K562 (cell line): ENCODE measurements at regions not wholly inside any gene's neighbourhood (a gene's known extent, or its start where the extent isn't known, plus 50 kb on each side); places are given as distances from the start of the nearest gene placed in this dataset.
"Not testable (repeated sequence)": the region's sequence is repeated elsewhere in the genome, so short reads cannot be mapped to it uniquely, and the experiment has no call there.

Source experiments
- ATAC-seq: fragments of 200-7000 bp; cut with Tn5 transposase; 3 replicates; pipeline ENCODE4 v1.9.1; 2020; ENCODE audit warnings: moderate library complexity
- BruUV-seq: library from RNA; stranded (reverse); fragments of 400-500 nt; replicated peaks from 2 replicates; lab custom pipeline; 2021; lab: Mats Ljungman, UMichigan
- CTCF ChIA-PET: fragments of 300-600 bp; formaldehyde crosslinking; extraction: SDS; loops from one replicate; lab custom pipeline; 2021; ENCODE audit warnings: low intra/inter-chr PET ratio; lab: Yijun Ruan, JAX
- POLR2A ChIA-PET: fragments of 300-600, 350-650 bp; sonication (Branson Sonifier 250); formaldehyde crosslinking; extraction: SDS; loops from one replicate; lab custom pipeline; 2021; ENCODE audit warnings: antibody characterized with exemption, inconsistent platforms; lab: Yijun Ruan, JAX
- DNase-seq, 4 experiments: peaks; one replicate each; pipeline versions ENCODE4 v3.0.0 to v3.0.0-alpha.2; 2011 to 2018; ENCODE audit warnings: low spot score in 3 of 4, mixed read lengths in 3 of 4; ENCODE audit errors: extremely low read depth in 1 of 4
- FAIRE-seq: peaks from 2 replicates; lab custom pipeline; 2011; peaks lifted over from hg19 to GRCh38; lab: Jason Lieb, UNC
- H2AFZ ChIP-seq: 2 replicates; pipeline ENCODE4 v1.6.0; 2011; ENCODE audit warnings: low read depth, low read length, control low read depth, inconsistent platforms
- H3K27ac ChIP-seq: fragments of 200-600 bp; 3 replicates; pipeline ENCODE4 v1.8.0; 2011; ENCODE audit warnings: low read depth, mild to moderate bottlenecking, control low read depth, inconsistent platforms, low read length, moderate library complexity, mixed read lengths; ENCODE audit errors: extremely low read depth
- H3K27me3 ChIP-seq, 2 experiments: fragments of 300-600 bp in 1 of 2; 2 replicates in 1 of 2; 3 replicates in 1 of 2; pipeline versions ENCODE4 v1.6.0 to v1.8.0; 2011; ENCODE audit warnings: inconsistent platforms in 2 of 2, low read length in 2 of 2, mild to moderate bottlenecking in 1 of 2, mixed read lengths in 1 of 2, moderate library complexity in 1 of 2; ENCODE audit not compliant: control insufficient read depth in 2 of 2, insufficient read depth in 2 of 2
- H3K36me3 ChIP-seq: fragments of 300-600 bp; 3 replicates; pipeline ENCODE4 v1.8.0; 2011; ENCODE audit warnings: mild to moderate bottlenecking, low read length, inconsistent platforms; ENCODE audit not compliant: control insufficient read depth, insufficient read depth
- H3K4me1 ChIP-seq, 2 experiments: fragments of 200-600 bp in 1 of 2; replicated peaks in 1 of 2; 2 replicates in 1 of 2; 3 replicates in 1 of 2; pipeline versions ENCODE4 v1.5.1 to v1.8.0; 2011; ENCODE audit warnings: inconsistent platforms in 2 of 2, low read length in 2 of 2, mild to moderate bottlenecking in 1 of 2, mixed read lengths in 1 of 2, moderate library complexity in 1 of 2; ENCODE audit not compliant: control insufficient read depth in 2 of 2, insufficient read depth in 2 of 2
- H3K4me2 ChIP-seq: 2 replicates; pipeline ENCODE4 v1.6.1; 2011; ENCODE audit warnings: low read length, control low read depth, inconsistent platforms, mixed read lengths; ENCODE audit not compliant: insufficient read depth
- H3K4me3 ChIP-seq: fragments of 200-600 bp; sonication (generic), shearing (Covaris generic); 2 replicates; pipeline ENCODE4 v1.5.1; 2016; ENCODE audit warnings: control low read depth, inconsistent platforms
- H3K79me2 ChIP-seq: fragments of 200-600 bp; 3 replicates; pipeline ENCODE4 v1.8.0; 2011; ENCODE audit warnings: low read length, inconsistent platforms; ENCODE audit not compliant: control insufficient read depth, insufficient read depth
- H3K9ac ChIP-seq, 2 experiments: 2 replicates each; pipeline versions ENCODE4 v1.6.0 to v1.6.1; 2011; ENCODE audit warnings: low read depth in 2 of 2, low read length in 2 of 2, control low read depth in 1 of 2, inconsistent platforms in 1 of 2, mild to moderate bottlenecking in 1 of 2, mixed read lengths in 1 of 2; ENCODE audit not compliant: insufficient read depth in 1 of 2
- H3K9me1 ChIP-seq: one replicate; pipeline ENCODE4 v1.6.0; 2011; ENCODE audit warnings: inconsistent platforms, mild to moderate bottlenecking, low read length, moderate library complexity; ENCODE audit not compliant: control insufficient read depth, insufficient read depth
- H3K9me3 ChIP-seq: replicated peaks from 2 replicates; pipeline ENCODE4 v1.5.1; 2011; ENCODE audit warnings: low read depth, low read length, inconsistent platforms; ENCODE audit not compliant: control insufficient read depth, insufficient read depth
- H4K20me1 ChIP-seq: replicated peaks from 2 replicates; pipeline ENCODE4 v1.6.1; 2011; ENCODE audit warnings: low read length, inconsistent platforms, mixed read lengths; ENCODE audit not compliant: control insufficient read depth, insufficient read depth
- MAFG ChIP-seq: fragments of 450-650 bp; conservative IDR thresholded peaks from 2 replicates; pipeline ENCODE4 v1.6.1; 2016; ENCODE audit warnings: missing genetic modification characterization, missing compliant biosample characterization
- ZC3H4 ChIP-seq: sonication (generic); formaldehyde crosslinking; IDR thresholded peaks from 2 replicates; pipeline ENCODE4 v1.9.0; 2021; ENCODE audit warnings: missing genetic modification reagents, borderline replicate concordance
- WGBS: fragments of 100-300 bp; shearing (Covaris generic); methylation state at CpG from one replicate; pipeline ENCODE4 v1.1.6; 2016; ENCODE audit warnings: low coverage, mixed read lengths; ENCODE audit not compliant: insufficient coverage; ENCODE audit errors: missing lambda C conversion rate; 5-methylcytosine and 5-hydroxymethylcytosine counted together
- in situ Hi-C: fragments of 300-500 bp; cut with MboI; formaldehyde crosslinking; loops from 4 replicates; pipeline ENCODE4 v1.15.0; 2018; ENCODE audit warnings: inconsistent platforms, mixed read lengths
- intact Hi-C: fragments of 100-400 bp; cut with micrococcal nuclease; formaldehyde crosslinking; loops from 2 replicates; pipeline ENCODE4 v1.14.2; 2022

DNA sequence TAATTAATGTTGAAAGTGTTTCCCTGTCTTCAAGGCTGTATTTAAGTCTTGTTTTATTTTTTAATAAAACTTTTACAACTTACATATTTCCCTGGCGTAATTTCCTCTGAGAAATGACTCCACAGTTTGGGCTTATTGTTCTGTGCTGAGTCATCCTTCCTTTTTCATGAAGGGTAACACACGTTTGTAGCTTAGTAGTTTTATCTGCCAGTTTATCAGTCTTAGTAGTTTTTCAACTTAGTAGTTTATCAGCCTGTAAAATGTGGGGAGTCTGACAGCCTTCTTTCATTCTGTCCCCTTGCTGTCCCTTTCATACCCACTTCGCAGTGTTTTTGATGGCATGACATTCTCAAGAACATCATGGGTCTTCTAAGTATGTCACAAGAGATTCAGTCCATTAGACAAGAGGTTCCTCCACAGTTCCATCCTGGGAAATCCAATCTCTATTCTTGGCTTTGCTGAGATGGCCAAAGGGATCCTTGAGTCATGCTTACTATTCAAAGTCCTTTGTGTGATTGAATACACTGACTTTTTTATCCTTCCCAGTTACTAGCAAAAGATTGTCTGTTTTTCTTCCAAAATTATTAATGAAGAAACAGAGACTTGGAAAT, 60.0 kb upstream of the SGPP2 start:
- Histone ChIP-seq H3K4me2 (no peak overlapping the region), H3K79me2 (no peaks in the 10 kb centered on the region), H3K4me3 (no peak overlapping the region), H3K36me3 (no peaks in the 10 kb centered on the region), H3K9ac (no peak overlapping the region), H3K9me3 (no peaks in the 10 kb centered on the region), H2AFZ (no peak overlapping the region), H3K27ac (no peak overlapping the region), H3K4me1 (no peaks in the 10 kb centered on the region), H3K9me1 (no peaks in the 10 kb centered on the region), H3K27me3 (no peaks in the 10 kb centered on the region), H4K20me1 (no peaks in the 10 kb centered on the region)
- in situ Hi-C loops (no loop called here), intact Hi-C loops (no loop called here)
- ChIA-PET CTCF (no interaction called here), POLR2A (no interaction called here)
- no peak for ATAC-seq
- FAIRE-seq, result no peak
- WGBS, result 3% methylated on average over 3 of the region's 3 CpGs
- DNase-seq, result no peak
- TF ChIP-seq ZC3H4 (no peak), MAFG (tag) (0 out of 2 replicates have a peak, but pooled peaks have one; percentile 20)
- no TSS peak for BruUV-seq

DNA sequence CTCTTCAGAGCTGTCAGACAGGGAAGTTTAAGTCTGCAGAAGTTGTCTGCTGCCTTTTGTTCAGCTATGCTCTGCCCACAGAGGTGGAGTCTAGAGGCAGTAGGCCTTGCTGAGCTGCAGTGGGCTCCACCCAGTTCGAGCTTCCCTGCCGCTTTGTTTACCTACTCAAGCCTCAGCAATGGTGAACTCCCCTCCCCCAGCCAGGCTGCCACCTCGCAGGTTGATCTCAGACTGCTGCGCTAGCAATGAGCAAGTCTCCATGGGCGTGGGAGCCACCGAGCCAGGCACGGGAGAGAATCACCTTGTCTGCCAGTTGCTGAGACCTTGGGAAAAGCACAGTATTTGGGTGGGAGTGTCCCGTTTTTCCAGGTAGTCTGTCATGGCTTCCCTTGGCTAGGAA, 56.1 kb upstream of the SGPP2 start:
- H3K9me1 ChIP-seq, BruUV-seq, H3K4me3 ChIP-seq, H3K9me3 ChIP-seq, H2AFZ ChIP-seq, ATAC-seq, CTCF ChIA-PET, H3K27me3 ChIP-seq, H3K9ac ChIP-seq, H4K20me1 ChIP-seq, POLR2A ChIA-PET, H3K4me2 ChIP-seq, DNase-seq, H3K79me2 ChIP-seq, H3K36me3 ChIP-seq, FAIRE-seq, H3K4me1 ChIP-seq, H3K27ac ChIP-seq, in situ Hi-C loops, intact Hi-C loops: not testable (repeated sequence)
- 0% methylated on average over 7 of the region's 8 CpGs for WGBS
